ENCODE measurements at regions not wholly inside any gene's neighbourhood (a gene's known extent, or its start where the extent isn't known, plus 50 kb on each side); places are given as distances from the start of the nearest gene placed in this dataset.

DNA sequence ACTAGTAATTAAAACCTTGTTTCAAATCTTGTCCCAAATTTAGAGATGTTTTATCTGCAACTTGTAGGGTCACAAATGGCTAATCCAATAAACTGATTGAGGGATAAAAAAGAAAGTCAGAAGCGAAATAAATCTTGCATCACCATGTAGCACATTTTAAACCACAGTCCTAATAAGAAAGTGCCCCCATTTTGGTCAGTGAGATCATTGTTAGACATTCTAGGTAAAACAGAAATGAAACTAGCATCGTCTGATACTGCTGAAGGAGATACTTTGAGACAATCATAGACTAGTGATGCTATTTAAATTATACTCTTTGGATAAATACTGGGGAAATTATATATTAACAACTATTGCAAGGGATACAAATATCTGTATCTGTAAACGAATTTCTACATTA, 247.9 kb downstream of the AMY1C start:
- H3K27ac ChIP-seq (replicated peaks): no peak overlapping the region
- H3K4me3 ChIP-seq (replicated peaks; ENCODE audit: insufficient read depth, low read length): no peak overlapping the region
- DNase-seq (ENCODE audit: low read depth in 1 of 2, low spot score in 1 of 2): no peak
- no peaks in the 10 kb centered on the region for H3K27me3 ChIP-seq (ENCODE audit: insufficient read depth, poor library complexity, severe bottlenecking)
- TF ChIP-seq POLR2AphosphoS5 (IDR thresholded peaks at IDR 0.05; ENCODE audit: low read depth): no peak
- TF ChIP-seq, protein P1, sequence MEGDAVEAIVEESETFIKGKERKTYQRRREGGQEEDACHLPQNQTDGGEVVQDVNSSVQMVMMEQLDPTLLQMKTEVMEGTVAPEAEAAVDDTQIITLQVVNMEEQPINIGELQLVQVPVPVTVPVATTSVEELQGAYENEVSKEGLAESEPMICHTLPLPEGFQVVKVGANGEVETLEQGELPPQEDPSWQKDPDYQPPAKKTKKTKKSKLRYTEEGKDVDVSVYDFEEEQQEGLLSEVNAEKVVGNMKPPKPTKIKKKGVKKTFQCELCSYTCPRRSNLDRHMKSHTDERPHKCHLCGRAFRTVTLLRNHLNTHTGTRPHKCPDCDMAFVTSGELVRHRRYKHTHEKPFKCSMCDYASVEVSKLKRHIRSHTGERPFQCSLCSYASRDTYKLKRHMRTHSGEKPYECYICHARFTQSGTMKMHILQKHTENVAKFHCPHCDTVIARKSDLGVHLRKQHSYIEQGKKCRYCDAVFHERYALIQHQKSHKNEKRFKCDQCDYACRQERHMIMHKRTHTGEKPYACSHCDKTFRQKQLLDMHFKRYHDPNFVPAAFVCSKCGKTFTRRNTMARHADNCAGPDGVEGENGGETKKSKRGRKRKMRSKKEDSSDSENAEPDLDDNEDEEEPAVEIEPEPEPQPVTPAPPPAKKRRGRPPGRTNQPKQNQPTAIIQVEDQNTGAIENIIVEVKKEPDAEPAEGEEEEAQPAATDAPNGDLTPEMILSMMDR (IDR thresholded peaks at IDR 0.05; ENCODE audit: insufficient read depth, low read length): no peak
- no peak for TF ChIP-seq SPI1 (IDR thresholded peaks at IDR 0.05; ENCODE audit: borderline replicate concordance, low read depth)
- no peak for TF ChIP-seq GABPA (IDR thresholded peaks at IDR 0.05; ENCODE audit: low read depth)
- TF ChIP-seq, protein P2, sequence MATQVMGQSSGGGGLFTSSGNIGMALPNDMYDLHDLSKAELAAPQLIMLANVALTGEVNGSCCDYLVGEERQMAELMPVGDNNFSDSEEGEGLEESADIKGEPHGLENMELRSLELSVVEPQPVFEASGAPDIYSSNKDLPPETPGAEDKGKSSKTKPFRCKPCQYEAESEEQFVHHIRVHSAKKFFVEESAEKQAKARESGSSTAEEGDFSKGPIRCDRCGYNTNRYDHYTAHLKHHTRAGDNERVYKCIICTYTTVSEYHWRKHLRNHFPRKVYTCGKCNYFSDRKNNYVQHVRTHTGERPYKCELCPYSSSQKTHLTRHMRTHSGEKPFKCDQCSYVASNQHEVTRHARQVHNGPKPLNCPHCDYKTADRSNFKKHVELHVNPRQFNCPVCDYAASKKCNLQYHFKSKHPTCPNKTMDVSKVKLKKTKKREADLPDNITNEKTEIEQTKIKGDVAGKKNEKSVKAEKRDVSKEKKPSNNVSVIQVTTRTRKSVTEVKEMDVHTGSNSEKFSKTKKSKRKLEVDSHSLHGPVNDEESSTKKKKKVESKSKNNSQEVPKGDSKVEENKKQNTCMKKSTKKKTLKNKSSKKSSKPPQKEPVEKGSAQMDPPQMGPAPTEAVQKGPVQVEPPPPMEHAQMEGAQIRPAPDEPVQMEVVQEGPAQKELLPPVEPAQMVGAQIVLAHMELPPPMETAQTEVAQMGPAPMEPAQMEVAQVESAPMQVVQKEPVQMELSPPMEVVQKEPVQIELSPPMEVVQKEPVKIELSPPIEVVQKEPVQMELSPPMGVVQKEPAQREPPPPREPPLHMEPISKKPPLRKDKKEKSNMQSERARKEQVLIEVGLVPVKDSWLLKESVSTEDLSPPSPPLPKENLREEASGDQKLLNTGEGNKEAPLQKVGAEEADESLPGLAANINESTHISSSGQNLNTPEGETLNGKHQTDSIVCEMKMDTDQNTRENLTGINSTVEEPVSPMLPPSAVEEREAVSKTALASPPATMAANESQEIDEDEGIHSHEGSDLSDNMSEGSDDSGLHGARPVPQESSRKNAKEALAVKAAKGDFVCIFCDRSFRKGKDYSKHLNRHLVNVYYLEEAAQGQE (IDR thresholded peaks at IDR 0.05; ENCODE audit: insufficient replicate concordance, low read depth): no peak

DNA sequence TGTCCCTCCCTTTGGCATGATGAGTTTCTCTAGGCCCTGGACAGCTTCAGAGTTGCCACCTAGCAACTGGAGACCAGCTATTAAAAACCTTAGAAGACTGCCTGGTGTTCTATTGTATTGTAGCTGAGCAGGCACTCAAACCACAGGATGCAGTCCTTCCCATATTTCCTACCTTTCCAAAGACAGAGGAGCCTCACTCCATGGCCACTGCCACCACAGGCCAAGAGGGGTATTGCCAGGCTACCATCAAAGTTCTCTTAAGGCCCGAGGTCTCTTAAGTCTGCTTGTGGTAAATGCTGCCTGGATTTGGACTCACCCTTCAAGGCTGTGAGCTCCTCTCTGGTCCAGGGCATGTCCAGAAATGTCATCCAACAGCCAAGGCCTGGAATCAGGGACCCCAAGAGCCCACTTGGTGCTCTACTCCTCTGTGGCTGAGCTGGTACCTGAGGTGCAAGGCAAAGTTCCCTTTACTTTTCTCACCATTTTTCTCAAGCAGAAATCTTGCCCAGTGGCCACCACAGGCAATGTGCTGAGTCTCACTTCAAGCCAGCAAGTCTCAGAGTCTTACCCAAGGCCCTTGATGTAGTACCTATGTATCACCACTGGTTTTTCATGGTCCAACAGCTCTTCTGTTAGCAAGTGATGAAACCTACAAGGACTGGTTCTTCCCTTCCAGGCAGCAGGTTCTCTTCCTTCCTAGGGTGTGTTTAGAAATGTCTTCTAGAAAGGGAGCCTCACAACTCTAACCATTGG, 269.4 kb downstream of the AMY1C start:
- no peak for DNase-seq (ENCODE audit: low read depth in 1 of 2, low spot score in 1 of 2)
- TF ChIP-seq POLR2AphosphoS5 (IDR thresholded peaks at IDR 0.05; ENCODE audit: low read depth): no peak
- TF ChIP-seq, protein P2 (IDR thresholded peaks at IDR 0.05; ENCODE audit: insufficient replicate concordance, low read depth): no peak
- Histone ChIP-seq H3K27me3 (ENCODE audit: insufficient read depth, poor library complexity, severe bottlenecking) (no peaks in the 10 kb centered on the region), H3K27ac (replicated peaks) (no peak overlapping the region), H3K4me3 (replicated peaks; ENCODE audit: insufficient read depth, low read length) (no peak overlapping the region)

DNA sequence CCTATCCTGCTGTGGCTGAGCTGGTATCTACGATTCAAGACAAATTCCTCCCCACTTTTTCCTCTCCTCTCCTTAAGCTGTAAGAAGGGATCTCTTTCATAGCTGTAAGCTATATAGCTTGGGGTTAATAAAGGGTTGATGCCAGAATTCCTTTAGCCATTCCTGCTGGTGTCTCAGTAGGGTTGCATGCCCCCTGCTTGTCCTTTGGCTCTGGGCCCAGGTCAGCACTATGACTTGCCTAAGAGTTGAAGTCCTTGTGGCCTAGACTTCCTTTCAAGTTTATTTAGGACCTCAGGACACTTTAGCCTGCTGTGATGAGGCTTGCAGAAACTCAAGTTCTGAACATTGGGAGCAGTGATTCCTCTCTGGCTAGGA, 270.0 kb downstream of the AMY1C start:
- Histone ChIP-seq H3K4me3 (replicated peaks; ENCODE audit: insufficient read depth, low read length) (no peak overlapping the region), H3K27me3 (ENCODE audit: insufficient read depth, poor library complexity, severe bottlenecking) (no peaks in the 10 kb centered on the region), H3K27ac (replicated peaks) (no peak overlapping the region)
- no peak for DNase-seq (ENCODE audit: low read depth in 1 of 2, low spot score in 1 of 2)
- TF ChIP-seq POLR2AphosphoS5 (IDR thresholded peaks at IDR 0.05; ENCODE audit: low read depth) (no peak), SPI1 (IDR thresholded peaks at IDR 0.05; ENCODE audit: borderline replicate concordance, low read depth) (no peak), GABPA (IDR thresholded peaks at IDR 0.05; ENCODE audit: low read depth) (no peak)
- TF ChIP-seq, protein P1 (IDR thresholded peaks at IDR 0.05; ENCODE audit: insufficient read depth, low read length): no peak

DNA sequence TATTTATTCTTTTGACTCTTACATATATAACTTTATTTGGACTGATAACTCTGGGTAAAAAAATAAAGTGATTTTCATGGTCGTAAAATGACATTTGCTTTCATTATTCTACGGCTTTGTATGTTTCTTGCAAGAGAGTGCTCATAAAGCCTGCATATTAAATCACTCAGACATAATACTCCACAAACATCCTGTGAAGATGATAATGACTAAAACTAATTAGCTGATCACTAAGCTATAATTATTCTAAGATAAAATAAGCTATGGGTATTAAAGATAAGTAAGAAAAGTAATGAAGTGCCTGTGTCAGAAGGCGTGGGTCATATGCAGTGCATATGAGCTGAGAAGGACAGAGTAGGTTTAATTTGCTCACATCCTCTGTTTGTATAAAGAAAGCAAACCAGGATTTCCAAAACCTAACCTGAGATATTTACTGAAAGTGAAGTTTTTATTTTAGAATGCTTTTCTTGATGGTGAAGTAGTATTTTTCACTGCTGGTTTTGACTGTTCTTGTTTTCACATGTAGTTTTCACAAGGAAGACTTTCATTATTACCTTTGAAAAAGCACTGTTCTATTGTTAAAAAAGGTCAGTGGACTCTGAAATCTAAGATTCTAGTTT, 278.8 kb downstream of the AMY1C start:
- Histone ChIP-seq H3K27ac (replicated peaks) (no peak overlapping the region), H3K27me3 (ENCODE audit: insufficient read depth, poor library complexity, severe bottlenecking) (no peaks in the 10 kb centered on the region), H3K4me3 (replicated peaks; ENCODE audit: insufficient read depth, low read length) (no peak overlapping the region)
- TF ChIP-seq SPI1 (IDR thresholded peaks at IDR 0.05; ENCODE audit: borderline replicate concordance, low read depth): no peak
- TF ChIP-seq POLR2AphosphoS5 (IDR thresholded peaks at IDR 0.05; ENCODE audit: low read depth): no peak
- no peak for TF ChIP-seq GABPA (IDR thresholded peaks at IDR 0.05; ENCODE audit: low read depth)
- TF ChIP-seq, protein P1 (IDR thresholded peaks at IDR 0.05; ENCODE audit: insufficient read depth, low read length): no peak
- TF ChIP-seq, protein P2 (IDR thresholded peaks at IDR 0.05; ENCODE audit: insufficient replicate concordance, low read depth): no peak
- no peak for DNase-seq (ENCODE audit: low read depth in 1 of 2, low spot score in 1 of 2)
